Tibial artery (tissue), 4 donors: ENCODE measurements at regions not wholly inside any gene's neighbourhood (a gene's known extent, or its start where the extent isn't known, plus 50 kb on each side); places are given as distances from the start of the nearest gene placed in this dataset.

Experiments used
- DNase-seq, 2 donors: peaks; one replicate each; pipeline ENCODE4 v3.0.0-alpha.2; 2019
- H3K27ac ChIP-seq, 2 donors: fragments of 200-600 bp; sonication (generic) in 1 of 2; 1 replicate in 1 of 2; 2 replicates in 1 of 2; pipeline ENCODE4 v1.5.1; 2018 to 2019; ENCODE audit warnings: mild to moderate bottlenecking in 1 of 2
- H3K27me3 ChIP-seq, 2 donors: fragments of 200-600 bp; sonication (generic) in 1 of 2; one replicate each; pipeline versions ENCODE4 v1.5.1 to v1.6.0; 2016 to 2019
- H3K36me3 ChIP-seq, 3 donors: fragments of 200-600 bp; sonication (generic) in 2 of 3; one replicate each; pipeline ENCODE4 v1.5.1; 2016 to 2019; ENCODE audit warnings: mild to moderate bottlenecking in 2 of 3
- H3K4me1 ChIP-seq, 4 donors: fragments of 200-600 bp; sonication (generic) in 2 of 4; 1 replicate in 3 of 4; 2 replicates in 1 of 4; pipeline ENCODE4 v1.5.1; 2016 to 2019
- H3K4me3 ChIP-seq, 2 donors: fragments of 200-600 bp; sonication (generic) in 1 of 2; 1 replicate in 1 of 2; 2 replicates in 1 of 2; pipeline ENCODE4 v1.5.1; 2018 to 2019; ENCODE audit warnings: mild to moderate bottlenecking in 2 of 2
- H3K9me3 ChIP-seq, 3 donors: fragments of 200-600 bp; sonication (generic) in 1 of 3; one replicate each; pipeline ENCODE4 v1.5.1; 2016 to 2019
- CTCF ChIP-seq, 2 experiments: fragments of 200-600 bp in 1 of 2; fragments of 450-650 bp in 1 of 2; IDR thresholded peaks; one replicate each; pipeline ENCODE4 v1.5.1; 2017 to 2019; ENCODE audit warnings: antibody characterized with exemption in 2 of 2, mild to moderate bottlenecking in 1 of 2, moderate library complexity in 1 of 2
- intact Hi-C: fragments of 100-400 bp; cut with DNase I; formaldehyde crosslinking; loops from one replicate; pipeline ENCODE4 v1.15.0; 2023; ENCODE audit warnings: low total_unique reads

GRCh38 chr2:161055289-161055688 lies 104.9 kb upstream of the TANK start:
- no peak for TF ChIP-seq CTCF (IDR thresholded peaks at IDR 0.05)
- peaks cover 0 to 2% of the 10 kb centered on the region in 2 donors for H3K27me3 ChIP-seq
- H3K9me3 ChIP-seq = no peaks in the 10 kb centered on the region
- H3K36me3 ChIP-seq = no peaks in the 10 kb centered on the region
- H3K4me1 ChIP-seq = no peaks in the 10 kb centered on the region
- H3K4me3 ChIP-seq = no peak overlapping the region
- H3K27ac ChIP-seq = no peak overlapping the region
- intact Hi-C loops = no loop called here
- no peak for DNase-seq

GRCh38 chr2:161059388-161059787 lies 100.8 kb upstream of the TANK start:
- TF ChIP-seq CTCF (IDR thresholded peaks at IDR 0.05) = no peak
- H3K4me3 ChIP-seq = no peak overlapping the region
- peaks cover 0 to 9% (median 3%) of the 10 kb centered on the region in 4 donors for H3K4me1 ChIP-seq
- no peak for DNase-seq
- H3K36me3 ChIP-seq = no peaks in the 10 kb centered on the region
- no peaks in the 10 kb centered on the region for H3K27me3 ChIP-seq
- H3K27ac ChIP-seq = no peak overlapping the region
- intact Hi-C loops = no loop called here
- no peaks in the 10 kb centered on the region for H3K9me3 ChIP-seq

GRCh38 chr2:161061786-161062185 lies 98.4 kb upstream of the TANK start:
- intact Hi-C loops = loop anchor here (10.0 kb wide), 1 partner anchor 957 kb away; no protein-coding TSS in a partner anchor
- H3K27ac ChIP-seq = no peak overlapping the region
- no peaks in the 10 kb centered on the region for H3K27me3 ChIP-seq
- H3K4me3 ChIP-seq = no peak overlapping the region
- no peaks in the 10 kb centered on the region for H3K9me3 ChIP-seq
- H3K36me3 ChIP-seq = no peaks in the 10 kb centered on the region
- TF ChIP-seq CTCF (IDR thresholded peaks at IDR 0.05) = no peak
- H3K4me1 ChIP-seq = peaks cover 0 to 9% (median 3%) of the 10 kb centered on the region in 4 donors
- no peak for DNase-seq

GRCh38 chr2:161063157-161063945 lies 96.9 kb upstream of the TANK start:
- intact Hi-C loops = loop anchor here (10.0 kb wide), 1 partner anchor 959 kb away; no protein-coding TSS in a partner anchor
- H3K27me3 ChIP-seq = no peaks in the 10 kb centered on the region
- no peaks in the 10 kb centered on the region for H3K9me3 ChIP-seq
- DNase-seq = peak; percentile 80 to 87
- H3K4me3 ChIP-seq = no peak overlapping the region
- H3K27ac ChIP-seq = no peak overlapping the region
- peak; percentile 80 to 89 for TF ChIP-seq CTCF (IDR thresholded peaks at IDR 0.05)
- peaks cover 0 to 9% (median 3%) of the 10 kb centered on the region in 4 donors for H3K4me1 ChIP-seq
- no peaks in the 10 kb centered on the region for H3K36me3 ChIP-seq

GRCh38 chr2:161063946-161064306 lies 96.3 kb upstream of the TANK start:
- H3K27ac ChIP-seq = no peak overlapping the region
- DNase-seq = no peak
- peaks cover 0 to 9% (median 3%) of the 10 kb centered on the region in 4 donors for H3K4me1 ChIP-seq
- intact Hi-C loops = loop anchor here (10.0 kb wide), 1 partner anchor 959 kb away; no protein-coding TSS in a partner anchor
- H3K36me3 ChIP-seq = no peaks in the 10 kb centered on the region
- no peaks in the 10 kb centered on the region for H3K9me3 ChIP-seq
- no peak for TF ChIP-seq CTCF (IDR thresholded peaks at IDR 0.05)
- no peak overlapping the region for H3K4me3 ChIP-seq
- H3K27me3 ChIP-seq = no peaks in the 10 kb centered on the region
